Natural killer cell (primary cell): ENCODE measurements at regions not wholly inside any gene's neighbourhood (a gene's known extent, or its start where the extent isn't known, plus 50 kb on each side); places are given as distances from the start of the nearest gene placed in this dataset.
A peak's percentile ranks its signal among the peaks of the same experiment; 100 is the strongest.

Experiments used
- ATAC-seq, 3 donors: fragments of 150-1000 bp in 2 of 3; fragments of 200-7000 bp in 1 of 3; cut with Tn5 transposase; 1 replicate in 1 of 3; 2 replicates in 2 of 3; pipeline ENCODE4 v1.10.0; 2021; ENCODE audit warnings: mild to moderate bottlenecking in 2 of 3, moderate library complexity in 2 of 3
- DNase-seq, 2 donors: peaks; one replicate each; pipeline versions ENCODE4 v3.0.0 to v3.0.0-alpha.2; 2013 to 2021; ENCODE audit warnings: mixed read lengths in 1 of 2
- H3K27ac ChIP-seq: one replicate; pipeline ENCODE4 v1.5.1; 2013; ENCODE audit warnings: mild to moderate bottlenecking, low read length
- H3K27me3 ChIP-seq: one replicate; pipeline ENCODE4 v1.6.1; 2013; ENCODE audit warnings: low read length; ENCODE audit not compliant: control insufficient read depth, insufficient read depth
- H3K36me3 ChIP-seq: one replicate; pipeline ENCODE4 v1.6.1; 2013; ENCODE audit warnings: low read length; ENCODE audit not compliant: control insufficient read depth, insufficient read depth
- H3K4me1 ChIP-seq: one replicate; pipeline ENCODE4 v1.6.1; 2013; ENCODE audit warnings: low read length; ENCODE audit not compliant: control insufficient read depth, insufficient read depth
- H3K4me3 ChIP-seq: one replicate; pipeline ENCODE4 v1.5.1; 2013; ENCODE audit warnings: low read length
- H3K9me3 ChIP-seq: one replicate; pipeline ENCODE4 v1.6.1; 2013; ENCODE audit warnings: low read length; ENCODE audit not compliant: control insufficient read depth, insufficient read depth
- H3K27ac Mint-ChIP-seq, 2 donors: one replicate each; pipeline ENCODE4 v1.8.0; 2022; ENCODE audit warnings: mild to moderate bottlenecking in 2 of 2, mixed read lengths in 2 of 2, moderate library complexity in 1 of 2
- H3K27me3 Mint-ChIP-seq, 2 donors: one replicate each; pipeline ENCODE4 v1.8.0; 2022; ENCODE audit warnings: low read depth in 2 of 2, mixed read lengths in 2 of 2
- H3K36me3 Mint-ChIP-seq: one replicate; pipeline ENCODE4 v1.8.0; 2022; ENCODE audit warnings: mixed read lengths
- H3K4me1 Mint-ChIP-seq, 2 donors: one replicate each; pipeline ENCODE4 v1.8.0; 2022; ENCODE audit warnings: mixed read lengths in 2 of 2
- H3K4me3 Mint-ChIP-seq: one replicate; pipeline ENCODE4 v1.8.0; 2022; ENCODE audit warnings: mild to moderate bottlenecking, moderate library complexity, mixed read lengths
- H3K9me3 Mint-ChIP-seq, 2 donors: one replicate each; pipeline ENCODE4 v1.8.0; 2022; ENCODE audit warnings: mixed read lengths in 2 of 2
- WGBS: methylation state at CpG from one replicate; pipeline ENCODE4 v1.1.7; 2013; ENCODE audit warnings: missing lambda C conversion rate; ENCODE audit not compliant: insufficient coverage; 5-methylcytosine and 5-hydroxymethylcytosine counted together
- intact Hi-C: fragments of 100-400 bp; cut with micrococcal nuclease; formaldehyde crosslinking; loops from one replicate; pipeline ENCODE4 v1.14.2; 2022
- TF ChIP-seq, protein P1 (sequence below): fragments of 200-600 bp; IDR thresholded peaks from one replicate; pipeline ENCODE4 v1.8.0; 2022; ENCODE audit warnings: antibody characterized with exemption

DNA sequence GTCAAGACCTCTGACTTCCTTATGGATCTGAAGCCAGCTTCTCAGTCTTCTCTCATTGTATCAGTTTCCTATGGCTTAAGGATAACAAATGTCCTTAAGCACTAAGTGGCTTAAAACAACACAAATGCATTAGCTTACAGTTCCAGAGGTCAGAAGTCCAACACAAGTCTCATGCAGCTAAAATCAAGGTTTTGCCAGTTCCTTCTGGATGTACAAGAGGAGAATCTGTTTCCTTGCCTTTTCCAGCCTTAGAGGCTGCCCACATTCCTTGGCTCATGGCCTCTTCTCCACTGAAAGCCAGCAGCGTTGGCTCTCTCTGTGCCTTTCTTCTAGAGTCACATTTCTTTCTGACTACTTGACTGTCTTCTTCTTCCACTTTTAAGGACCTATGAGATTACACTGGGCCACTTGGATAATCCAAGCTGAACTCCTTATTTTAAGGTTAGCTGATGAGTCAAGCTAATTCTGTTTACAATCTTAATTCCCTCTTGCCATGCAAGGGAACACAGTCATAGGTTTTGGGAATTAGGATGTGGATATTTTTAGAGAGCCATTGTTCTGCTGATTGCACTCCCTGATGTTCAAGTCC is 179.0 kb downstream of the BCAS1 start:
- Mint-ChIP-seq H3K27ac (peak overlapping the region in 1 of 2 donors; percentile 40), H3K36me3 (no peaks in the 10 kb centered on the region), H3K4me1 (peaks cover 25 to 27% of the 10 kb centered on the region in 2 donors), H3K4me3 (no peak overlapping the region), H3K27me3 (no peaks in the 10 kb centered on the region), H3K9me3 (no peaks in the 10 kb centered on the region)
- TF ChIP-seq, protein P1, sequence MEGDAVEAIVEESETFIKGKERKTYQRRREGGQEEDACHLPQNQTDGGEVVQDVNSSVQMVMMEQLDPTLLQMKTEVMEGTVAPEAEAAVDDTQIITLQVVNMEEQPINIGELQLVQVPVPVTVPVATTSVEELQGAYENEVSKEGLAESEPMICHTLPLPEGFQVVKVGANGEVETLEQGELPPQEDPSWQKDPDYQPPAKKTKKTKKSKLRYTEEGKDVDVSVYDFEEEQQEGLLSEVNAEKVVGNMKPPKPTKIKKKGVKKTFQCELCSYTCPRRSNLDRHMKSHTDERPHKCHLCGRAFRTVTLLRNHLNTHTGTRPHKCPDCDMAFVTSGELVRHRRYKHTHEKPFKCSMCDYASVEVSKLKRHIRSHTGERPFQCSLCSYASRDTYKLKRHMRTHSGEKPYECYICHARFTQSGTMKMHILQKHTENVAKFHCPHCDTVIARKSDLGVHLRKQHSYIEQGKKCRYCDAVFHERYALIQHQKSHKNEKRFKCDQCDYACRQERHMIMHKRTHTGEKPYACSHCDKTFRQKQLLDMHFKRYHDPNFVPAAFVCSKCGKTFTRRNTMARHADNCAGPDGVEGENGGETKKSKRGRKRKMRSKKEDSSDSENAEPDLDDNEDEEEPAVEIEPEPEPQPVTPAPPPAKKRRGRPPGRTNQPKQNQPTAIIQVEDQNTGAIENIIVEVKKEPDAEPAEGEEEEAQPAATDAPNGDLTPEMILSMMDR: no peak
- Histone ChIP-seq H3K36me3 (no peaks in the 10 kb centered on the region), H3K27ac (no peak overlapping the region), H3K4me1 (peaks cover 25% of the 10 kb centered on the region), H3K4me3 (no peak overlapping the region), H3K9me3 (no peaks in the 10 kb centered on the region), H3K27me3 (no peaks in the 10 kb centered on the region)
- ATAC-seq (no peak), DNase-seq (no peak)
- intact Hi-C loops: no loop called here
- 100% methylated on average over 1 of the region's 1 CpG for WGBS

- ATAC-seq (no peak), DNase-seq (no peak)
- intact Hi-C loops: no loop called here
- WGBS: 90% methylated on average over 6 of the region's 6 CpGs
- Histone ChIP-seq H3K27me3 (no peaks in the 10 kb centered on the region), H3K9me3 (no peaks in the 10 kb centered on the region), H3K4me1 (peaks cover 25% of the 10 kb centered on the region), H3K4me3 (no peak overlapping the region), H3K36me3 (no peaks in the 10 kb centered on the region), H3K27ac (no peak overlapping the region)
- Mint-ChIP-seq H3K27me3 (no peaks in the 10 kb centered on the region), H3K27ac (no peak overlapping the region), H3K4me3 (no peak overlapping the region), H3K4me1 (peaks cover 25 to 27% of the 10 kb centered on the region in 2 donors), H3K36me3 (no peaks in the 10 kb centered on the region), H3K9me3 (no peaks in the 10 kb centered on the region)
- TF ChIP-seq, protein P1: no peak
Observed at GRCh38 chr20:53890443-53891305, 179.7 kb downstream of the BCAS1 start.

DNA sequence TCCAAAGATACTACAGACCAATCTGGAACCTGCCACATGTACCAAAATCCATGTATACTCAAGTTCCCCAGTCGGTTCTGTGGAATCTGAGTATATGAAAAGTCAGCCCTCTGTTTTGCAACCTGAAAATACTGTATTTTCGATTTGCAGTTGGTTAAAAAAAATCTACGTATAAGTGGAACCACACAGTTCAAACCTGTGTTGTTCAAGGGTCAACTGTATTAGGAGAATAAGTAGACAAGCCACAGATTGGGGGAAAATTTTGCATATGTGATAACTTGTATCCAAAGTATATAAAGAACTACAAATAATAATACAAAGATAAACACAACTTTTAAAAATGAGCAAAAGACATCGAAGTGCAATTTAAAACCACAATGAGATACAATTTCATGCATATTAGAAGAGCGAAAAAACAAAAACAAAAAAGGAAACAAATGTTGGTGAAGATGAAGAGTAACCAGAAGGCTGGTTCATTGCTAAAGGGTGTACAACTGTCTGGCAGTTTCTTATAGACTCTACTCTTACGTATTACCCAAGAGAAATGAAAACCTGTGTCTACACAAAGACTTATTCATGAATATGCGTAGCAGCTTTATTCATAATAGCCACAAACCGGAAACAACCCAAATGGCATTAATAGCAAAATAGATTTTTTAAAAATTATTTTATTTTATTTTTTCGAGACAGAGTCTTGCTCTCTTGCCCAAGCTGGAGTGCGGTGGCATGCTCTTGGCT is 180.8 kb downstream of the BCAS1 start:
- H3K4me3 Mint-ChIP-seq: no peak overlapping the region
- intact Hi-C loops: no loop called here
- Histone ChIP-seq H3K4me1 (peaks cover 26% of the 10 kb centered on the region), H3K36me3 (no peaks in the 10 kb centered on the region), H3K27me3 (no peaks in the 10 kb centered on the region), H3K9me3 (no peaks in the 10 kb centered on the region), H3K4me3 (no peak overlapping the region), H3K27ac (no peak overlapping the region)
- DNase-seq (no peak), ATAC-seq (no peak)
- H3K4me1 Mint-ChIP-seq: peaks cover 17 to 28% of the 10 kb centered on the region in 2 donors
- H3K36me3 Mint-ChIP-seq: no peaks in the 10 kb centered on the region
- H3K9me3 Mint-ChIP-seq: no peaks in the 10 kb centered on the region
- no peak overlapping the region for H3K27ac Mint-ChIP-seq
- WGBS: 96% methylated on average over 8 of the region's 10 CpGs
- H3K27me3 Mint-ChIP-seq: no peaks in the 10 kb centered on the region
- TF ChIP-seq, protein P1: no peak
